ENCODE measurements at regions not wholly inside any gene's neighbourhood (a gene's known extent, or its start where the extent isn't known, plus 50 kb on each side); places are given as distances from the start of the nearest gene placed in this dataset.
A peak's percentile ranks its signal among the peaks of the same experiment; 100 is the strongest.

DNA sequence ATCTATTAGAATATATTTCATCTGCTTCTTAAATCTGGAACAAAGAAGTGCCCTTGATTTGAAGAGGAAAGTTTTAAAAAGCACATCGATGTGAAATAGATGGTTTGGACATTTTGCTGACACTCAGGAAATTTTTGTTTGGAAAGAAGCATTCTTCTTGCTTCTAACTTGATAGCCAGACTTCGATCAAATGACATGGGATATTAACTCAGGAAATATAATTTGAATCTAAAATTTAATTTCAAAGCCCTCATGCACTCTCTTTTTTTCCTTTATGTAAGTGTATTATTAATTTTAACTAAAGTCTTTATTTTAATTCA is 761.2 kb downstream of the VGLL3 start:
- TF ChIP-seq NFE2L2 (IDR thresholded peaks at IDR 0.05; ENCODE audit: low read depth, low read length) = no peak
- TF ChIP-seq, protein P1, sequence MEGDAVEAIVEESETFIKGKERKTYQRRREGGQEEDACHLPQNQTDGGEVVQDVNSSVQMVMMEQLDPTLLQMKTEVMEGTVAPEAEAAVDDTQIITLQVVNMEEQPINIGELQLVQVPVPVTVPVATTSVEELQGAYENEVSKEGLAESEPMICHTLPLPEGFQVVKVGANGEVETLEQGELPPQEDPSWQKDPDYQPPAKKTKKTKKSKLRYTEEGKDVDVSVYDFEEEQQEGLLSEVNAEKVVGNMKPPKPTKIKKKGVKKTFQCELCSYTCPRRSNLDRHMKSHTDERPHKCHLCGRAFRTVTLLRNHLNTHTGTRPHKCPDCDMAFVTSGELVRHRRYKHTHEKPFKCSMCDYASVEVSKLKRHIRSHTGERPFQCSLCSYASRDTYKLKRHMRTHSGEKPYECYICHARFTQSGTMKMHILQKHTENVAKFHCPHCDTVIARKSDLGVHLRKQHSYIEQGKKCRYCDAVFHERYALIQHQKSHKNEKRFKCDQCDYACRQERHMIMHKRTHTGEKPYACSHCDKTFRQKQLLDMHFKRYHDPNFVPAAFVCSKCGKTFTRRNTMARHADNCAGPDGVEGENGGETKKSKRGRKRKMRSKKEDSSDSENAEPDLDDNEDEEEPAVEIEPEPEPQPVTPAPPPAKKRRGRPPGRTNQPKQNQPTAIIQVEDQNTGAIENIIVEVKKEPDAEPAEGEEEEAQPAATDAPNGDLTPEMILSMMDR (conservative IDR thresholded peaks at IDR 0.05; ENCODE audit: low read depth, low read length) = no peak
- TF ChIP-seq POLR2A (IDR thresholded peaks at IDR 0.05; ENCODE audit: low read depth, low read length) = no peak
- TF ChIP-seq, protein P2, sequence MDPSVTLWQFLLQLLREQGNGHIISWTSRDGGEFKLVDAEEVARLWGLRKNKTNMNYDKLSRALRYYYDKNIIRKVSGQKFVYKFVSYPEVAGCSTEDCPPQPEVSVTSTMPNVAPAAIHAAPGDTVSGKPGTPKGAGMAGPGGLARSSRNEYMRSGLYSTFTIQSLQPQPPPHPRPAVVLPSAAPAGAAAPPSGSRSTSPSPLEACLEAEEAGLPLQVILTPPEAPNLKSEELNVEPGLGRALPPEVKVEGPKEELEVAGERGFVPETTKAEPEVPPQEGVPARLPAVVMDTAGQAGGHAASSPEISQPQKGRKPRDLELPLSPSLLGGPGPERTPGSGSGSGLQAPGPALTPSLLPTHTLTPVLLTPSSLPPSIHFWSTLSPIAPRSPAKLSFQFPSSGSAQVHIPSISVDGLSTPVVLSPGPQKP (IDR thresholded peaks at IDR 0.05; ENCODE audit: borderline replicate concordance, low read depth, low read length) = no peak
- TF ChIP-seq RAD21 (IDR thresholded peaks at IDR 0.05; ENCODE audit: low read length) = no peak
- no peak for TF ChIP-seq RFX5 (IDR thresholded peaks at IDR 0.05; ENCODE audit: low read depth, low read length)
- TF ChIP-seq CHD1 (IDR thresholded peaks at IDR 0.05; ENCODE audit: low read depth, low read length) = no peak
- TF ChIP-seq SMC3 (IDR thresholded peaks at IDR 0.05; ENCODE audit: low read depth, low read length) = no peak
- TF ChIP-seq MXI1 (IDR thresholded peaks at IDR 0.05; ENCODE audit: borderline replicate concordance, low read depth, low read length) = no peak
- no peak for TF ChIP-seq MAZ (IDR thresholded peaks at IDR 0.05; ENCODE audit: borderline replicate concordance, low read depth, low read length)
- TF ChIP-seq CEBPB (IDR thresholded peaks at IDR 0.05; ENCODE audit: low read depth, low read length) = no peak
- TF ChIP-seq BHLHE40 (IDR thresholded peaks at IDR 0.05; ENCODE audit: low read depth, low read length) = no peak
- no peak for TF ChIP-seq FOS (IDR thresholded peaks at IDR 0.05; ENCODE audit: low read depth, low read length)
- 0 out of 2 replicates have a peak, but pooled peaks have one; percentile 14 for TF ChIP-seq MAFK (IDR thresholded peaks at IDR 0.05; ENCODE audit: low read depth, low read length)
